ENCODE measurements at regions not wholly inside any gene's neighbourhood (a gene's known extent, or its start where the extent isn't known, plus 50 kb on each side); places are given as distances from the start of the nearest gene placed in this dataset.

DNA sequence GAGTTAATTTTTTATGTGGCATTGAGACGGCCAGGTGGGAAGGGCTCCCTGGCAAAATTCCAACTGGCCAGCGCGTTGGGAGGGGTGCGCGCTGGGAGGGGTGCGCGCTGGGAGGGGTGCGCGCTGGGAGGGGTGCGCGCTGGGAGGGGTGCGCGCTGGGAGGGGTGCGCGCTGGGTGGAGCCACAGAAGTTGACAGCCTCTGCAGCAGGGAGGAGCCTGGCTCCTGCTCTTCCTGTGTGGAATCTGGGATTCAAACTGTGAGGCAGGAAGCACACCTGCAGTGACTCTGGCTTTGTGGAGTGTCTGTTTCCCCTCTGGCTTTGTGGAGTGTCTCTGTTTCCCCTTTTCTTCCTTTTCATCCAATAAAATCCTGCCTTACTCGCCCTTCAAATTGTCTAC is 147.9 kb upstream of the CBLN2 start:
- TF ChIP-seq CTCF (IDR thresholded peaks at IDR 0.05) = no peak
- no peak for TF ChIP-seq ZFX (IDR thresholded peaks at IDR 0.05; ENCODE audit: borderline replicate concordance)
- no peak overlapping the region for H3K27ac ChIP-seq

GRCh38 chr18:72687736-72688135 is 143.6 kb upstream of the CBLN2 start:
- TF ChIP-seq CTCF (IDR thresholded peaks at IDR 0.05) (no peak), ZFX (IDR thresholded peaks at IDR 0.05; ENCODE audit: borderline replicate concordance) (no peak)
- no peak overlapping the region for H3K27ac ChIP-seq

- H3K27ac ChIP-seq = no peak overlapping the region
- TF ChIP-seq ZFX (IDR thresholded peaks at IDR 0.05; ENCODE audit: borderline replicate concordance) (no peak), CTCF (IDR thresholded peaks at IDR 0.05) (no peak)
Observed at GRCh38 chr18:72675394-72675793, 131.3 kb upstream of the CBLN2 start.

DNA sequence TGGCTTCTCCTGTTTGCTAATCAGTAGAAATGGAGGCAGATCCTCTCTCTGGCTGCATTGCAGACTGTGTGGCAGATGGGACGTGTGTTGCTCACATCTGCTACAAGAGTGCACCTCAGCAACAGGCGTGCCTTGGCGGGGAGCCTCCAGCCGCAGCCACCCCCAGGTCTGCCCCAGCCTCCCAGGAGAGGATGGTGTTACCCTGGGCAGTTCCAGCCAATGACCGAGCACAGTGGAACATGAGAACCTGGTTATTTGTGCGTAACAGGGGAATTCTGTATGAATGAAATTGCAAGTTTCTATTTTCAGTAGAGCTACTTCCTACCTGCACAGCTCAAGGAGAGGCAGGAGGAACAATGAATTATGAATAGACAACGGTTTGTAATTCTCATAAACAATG is 130.6 kb upstream of the CBLN2 start:
- H3K27ac ChIP-seq = no peak overlapping the region
- TF ChIP-seq CTCF (IDR thresholded peaks at IDR 0.05) (no peak), ZFX (IDR thresholded peaks at IDR 0.05; ENCODE audit: borderline replicate concordance) (no peak)

- TF ChIP-seq ZFX (IDR thresholded peaks at IDR 0.05; ENCODE audit: borderline replicate concordance) = no peak
- TF ChIP-seq CTCF (IDR thresholded peaks at IDR 0.05) = no peak
- no peak overlapping the region for H3K27ac ChIP-seq
Observed at GRCh38 chr18:72673242-72673641, 129.1 kb upstream of the CBLN2 start.

DNA sequence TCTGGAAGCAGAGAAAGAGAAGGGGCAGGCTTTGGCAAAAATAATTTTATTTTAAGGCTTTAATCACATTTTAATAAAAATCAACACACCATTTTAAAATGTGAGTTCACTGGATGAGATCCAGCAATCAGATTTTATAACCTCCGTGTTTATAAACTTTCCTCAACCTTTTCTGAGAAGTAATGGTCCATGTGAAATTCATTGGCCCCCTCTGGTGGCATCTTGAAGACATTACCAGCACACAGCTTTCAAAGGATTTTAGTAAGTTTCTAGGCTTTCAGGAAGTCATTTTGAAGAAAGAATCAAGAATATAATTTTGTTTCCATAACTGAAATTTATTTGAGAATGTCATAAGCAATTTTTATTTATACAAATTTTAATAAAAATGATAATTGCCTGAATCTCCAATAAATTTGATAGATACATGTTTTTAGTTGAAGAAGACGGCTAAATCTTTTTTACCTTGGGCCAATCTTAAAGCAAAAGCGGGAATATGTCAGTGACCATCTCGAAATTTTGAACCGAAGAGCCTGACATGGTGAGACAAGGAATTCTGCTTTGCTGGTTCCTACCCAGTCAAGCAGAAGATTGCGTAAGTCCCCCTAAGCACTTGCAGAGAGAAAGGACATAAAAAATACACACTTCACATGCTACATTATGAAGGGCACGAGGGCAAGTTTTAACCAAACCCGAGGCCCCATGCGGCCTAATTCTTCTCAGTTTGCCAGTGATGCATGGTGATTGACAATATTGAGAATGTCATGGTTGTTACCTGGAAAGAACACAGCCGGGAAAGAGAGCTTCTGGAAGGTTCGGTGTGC is 128.4 kb upstream of the CBLN2 start:
- no peak overlapping the region for H3K27ac ChIP-seq
- TF ChIP-seq ZFX (IDR thresholded peaks at IDR 0.05; ENCODE audit: borderline replicate concordance) (no peak), CTCF (IDR thresholded peaks at IDR 0.05) (peak; percentile 83)

DNA sequence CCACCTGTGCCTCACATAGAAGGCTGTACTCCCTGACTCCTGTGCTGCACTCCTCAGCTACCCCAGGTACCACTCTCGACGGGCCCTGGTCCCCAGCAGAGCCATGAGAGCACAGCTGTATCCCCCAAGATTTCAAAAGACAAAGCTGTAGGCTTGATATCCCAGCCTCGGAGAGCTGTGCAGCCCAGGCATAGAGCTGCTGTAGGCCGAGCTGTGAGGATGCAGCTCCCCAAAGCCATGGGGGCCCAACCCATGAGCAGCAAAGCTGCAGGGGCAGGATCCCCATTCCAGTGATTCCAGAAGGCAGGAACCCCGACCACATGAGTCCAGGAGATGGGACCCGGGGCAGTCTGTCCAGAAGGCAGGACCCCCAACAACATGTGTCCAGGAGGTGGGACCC is 123.8 kb upstream of the CBLN2 start:
- no peak for TF ChIP-seq CTCF (IDR thresholded peaks at IDR 0.05)
- no peak for TF ChIP-seq ZFX (IDR thresholded peaks at IDR 0.05; ENCODE audit: borderline replicate concordance)
- no peak overlapping the region for H3K27ac ChIP-seq
